GM21381 (cell line): ENCODE measurements at regions not wholly inside any gene's neighbourhood (a gene's known extent, or its start where the extent isn't known, plus 50 kb on each side); places are given as distances from the start of the nearest gene placed in this dataset.

Source experiments
- ATAC-seq: cut with Tn5 transposase; IDR thresholded peaks from one replicate; pipeline ENCODE4 v1.9.1; 2021; ENCODE audit warnings: mild to moderate bottlenecking, moderate library complexity; ENCODE audit not compliant: unreplicated experiment

GRCh38 chr2:156099382-156099781, 233.1 kb downstream of the NR4A2 start:
- ATAC-seq = no peak

- no peak for ATAC-seq
Observed at GRCh38 chr2:156098506-156098905, 234.0 kb downstream of the NR4A2 start.

GRCh38 chr2:156088587-156088986, 243.9 kb downstream of the NR4A2 start:
- ATAC-seq = no peak

GRCh38 chr2:156087875-156088274, 244.6 kb downstream of the NR4A2 start:
- ATAC-seq = no peak

- ATAC-seq = no peak
Observed at GRCh38 chr2:156083763-156084493, 248.6 kb downstream of the NR4A2 start.

GRCh38 chr2:156079845-156080244, 252.7 kb downstream of the NR4A2 start:
- ATAC-seq = no peak

- ATAC-seq = no peak
Observed at GRCh38 chr2:156077041-156077742, 255.3 kb downstream of the NR4A2 start.

- ATAC-seq = no peak
Observed at GRCh38 chr2:156065912-156066311, 266.6 kb downstream of the NR4A2 start.

- ATAC-seq = no peak
Observed at GRCh38 chr2:156064540-156064939, 268.0 kb downstream of the NR4A2 start.

GRCh38 chr2:156057647-156058046, 274.9 kb downstream of the NR4A2 start:
- no peak for ATAC-seq

GRCh38 chr2:156054983-156055382, 277.5 kb downstream of the NR4A2 start:
- ATAC-seq = no peak

- no peak for ATAC-seq
Observed at GRCh38 chr2:156046900-156047299, 285.6 kb downstream of the NR4A2 start.

- ATAC-seq = no peak
Observed at GRCh38 chr2:156042895-156043294, 289.6 kb downstream of the NR4A2 start.

GRCh38 chr2:156038021-156038420, 294.5 kb downstream of the NR4A2 start:
- no peak for ATAC-seq

GRCh38 chr2:156037482-156037881, 295.0 kb downstream of the NR4A2 start:
- no peak for ATAC-seq

GRCh38 chr2:156031121-156031520, 301.4 kb downstream of the NR4A2 start:
- no peak for ATAC-seq

- no peak for ATAC-seq
Observed at GRCh38 chr2:156023229-156023869, 309.2 kb downstream of the NR4A2 start.

- ATAC-seq = no peak
Observed at GRCh38 chr2:156021146-156022040, 311.1 kb downstream of the NR4A2 start.

- no peak for ATAC-seq
Observed at GRCh38 chr2:156019341-156019740, 313.2 kb downstream of the NR4A2 start.

GRCh38 chr2:156017341-156017885, 315.1 kb downstream of the NR4A2 start:
- ATAC-seq = no peak

GRCh38 chr2:156009293-156009692, 323.2 kb downstream of the NR4A2 start:
- no peak for ATAC-seq
